SK-N-MC (cell line): ENCODE measurements at regions not wholly inside any gene's neighbourhood (a gene's known extent, or its start where the extent isn't known, plus 50 kb on each side); places are given as distances from the start of the nearest gene placed in this dataset.

ENCODE experiments used
- EZH2 ChIP-seq: fragments of 200-600 bp; sonication (generic); IDR thresholded peaks from one replicate; pipeline ENCODE4 v1.6.1; 2017; ENCODE audit warnings: antibody characterized with exemption
- POLR2AphosphoS5 ChIP-seq: IDR thresholded peaks from 2 replicates; pipeline ENCODE4 v1.6.1; 2012; ENCODE audit warnings: mild to moderate bottlenecking, low read depth, low read length, borderline replicate concordance

- TF ChIP-seq EZH2 (no peak), POLR2AphosphoS5 (no peak)
Observed at GRCh38 chr11:112361396-112361795, 100.7 kb upstream of the PLET1 start.
